ENCODE measurements at regions not wholly inside any gene's neighbourhood (a gene's known extent, or its start where the extent isn't known, plus 50 kb on each side); places are given as distances from the start of the nearest gene placed in this dataset.

- TF ChIP-seq, protein P1, sequence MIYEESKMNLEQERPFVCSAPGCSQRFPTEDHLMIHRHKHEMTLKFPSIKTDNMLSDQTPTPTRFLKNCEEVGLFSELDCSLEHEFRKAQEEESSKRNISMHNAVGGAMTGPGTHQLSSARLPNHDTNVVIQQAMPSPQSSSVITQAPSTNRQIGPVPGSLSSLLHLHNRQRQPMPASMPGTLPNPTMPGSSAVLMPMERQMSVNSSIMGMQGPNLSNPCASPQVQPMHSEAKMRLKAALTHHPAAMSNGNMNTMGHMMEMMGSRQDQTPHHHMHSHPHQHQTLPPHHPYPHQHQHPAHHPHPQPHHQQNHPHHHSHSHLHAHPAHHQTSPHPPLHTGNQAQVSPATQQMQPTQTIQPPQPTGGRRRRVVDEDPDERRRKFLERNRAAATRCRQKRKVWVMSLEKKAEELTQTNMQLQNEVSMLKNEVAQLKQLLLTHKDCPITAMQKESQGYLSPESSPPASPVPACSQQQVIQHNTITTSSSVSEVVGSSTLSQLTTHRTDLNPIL (CRISPR knock-in tag; IDR thresholded peaks at IDR 0.05): no peak
- TF ChIP-seq ETV5 (CRISPR knock-in tag; IDR thresholded peaks at IDR 0.05; ENCODE audit: low read depth) (no peak), TEAD4 (IDR thresholded peaks at IDR 0.05; ENCODE audit: low read length) (no peak), TEAD4 (CRISPR knock-in tag; IDR thresholded peaks at IDR 0.05; ENCODE audit: borderline replicate concordance) (no peak), MECOM (CRISPR knock-in tag; IDR thresholded peaks at IDR 0.05) (no peak)
- TF ChIP-seq, protein P2, sequence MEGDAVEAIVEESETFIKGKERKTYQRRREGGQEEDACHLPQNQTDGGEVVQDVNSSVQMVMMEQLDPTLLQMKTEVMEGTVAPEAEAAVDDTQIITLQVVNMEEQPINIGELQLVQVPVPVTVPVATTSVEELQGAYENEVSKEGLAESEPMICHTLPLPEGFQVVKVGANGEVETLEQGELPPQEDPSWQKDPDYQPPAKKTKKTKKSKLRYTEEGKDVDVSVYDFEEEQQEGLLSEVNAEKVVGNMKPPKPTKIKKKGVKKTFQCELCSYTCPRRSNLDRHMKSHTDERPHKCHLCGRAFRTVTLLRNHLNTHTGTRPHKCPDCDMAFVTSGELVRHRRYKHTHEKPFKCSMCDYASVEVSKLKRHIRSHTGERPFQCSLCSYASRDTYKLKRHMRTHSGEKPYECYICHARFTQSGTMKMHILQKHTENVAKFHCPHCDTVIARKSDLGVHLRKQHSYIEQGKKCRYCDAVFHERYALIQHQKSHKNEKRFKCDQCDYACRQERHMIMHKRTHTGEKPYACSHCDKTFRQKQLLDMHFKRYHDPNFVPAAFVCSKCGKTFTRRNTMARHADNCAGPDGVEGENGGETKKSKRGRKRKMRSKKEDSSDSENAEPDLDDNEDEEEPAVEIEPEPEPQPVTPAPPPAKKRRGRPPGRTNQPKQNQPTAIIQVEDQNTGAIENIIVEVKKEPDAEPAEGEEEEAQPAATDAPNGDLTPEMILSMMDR (IDR thresholded peaks at IDR 0.05 in 2 of 3, conservative IDR thresholded peaks at IDR 0.05 in 1 of 3; ENCODE audit: insufficient read depth in 2 of 3, low read depth in 1 of 3, low read length in 3 of 3): no peak
Measured at GRCh38 chr2:155054712-155055111, 356.2 kb downstream of the KCNJ3 start.

All from K562 (cell line).